GM18511 (cell line): ENCODE measurements at regions not wholly inside any gene's neighbourhood (a gene's known extent, or its start where the extent isn't known, plus 50 kb on each side); places are given as distances from the start of the nearest gene placed in this dataset.

Source experiments
- ATAC-seq: cut with Tn5 transposase; IDR thresholded peaks from one replicate; pipeline ENCODE4 v1.9.1; 2021; ENCODE audit warnings: mild to moderate bottlenecking, moderate library complexity; ENCODE audit not compliant: unreplicated experiment

GRCh38 chr7:85734823-85735222 is 548.0 kb upstream of the SEMA3D start:
- no peak for ATAC-seq

- no peak for ATAC-seq
These were observed 546.5 kb upstream of the SEMA3D start for GRCh38 chr7:85733169-85733915.

GRCh38 chr7:85730012-85730411 is 543.2 kb upstream of the SEMA3D start:
- no peak for ATAC-seq

- ATAC-seq, result no peak
These were observed 538.2 kb upstream of the SEMA3D start for GRCh38 chr7:85725026-85725425.

GRCh38 chr7:85719981-85720953 is 533.4 kb upstream of the SEMA3D start:
- no peak for ATAC-seq

GRCh38 chr7:85716353-85716752 is 529.5 kb upstream of the SEMA3D start:
- ATAC-seq, result no peak

GRCh38 chr7:85714951-85715350 is 528.1 kb upstream of the SEMA3D start:
- ATAC-seq, result no peak

- ATAC-seq, result peak; percentile 71
These were observed 527.3 kb upstream of the SEMA3D start for GRCh38 chr7:85714043-85714578.

GRCh38 chr7:85713171-85713570 is 526.3 kb upstream of the SEMA3D start:
- ATAC-seq, result no peak

- no peak for ATAC-seq
These were observed 525.0 kb upstream of the SEMA3D start for GRCh38 chr7:85711894-85712293.

GRCh38 chr7:85710960-85711359 is 524.1 kb upstream of the SEMA3D start:
- ATAC-seq, result no peak

GRCh38 chr7:85708221-85708620 is 521.4 kb upstream of the SEMA3D start:
- ATAC-seq, result no peak

GRCh38 chr7:85705076-85705475 is 518.2 kb upstream of the SEMA3D start:
- ATAC-seq, result no peak

GRCh38 chr7:85703251-85704010 is 516.6 kb upstream of the SEMA3D start:
- no peak for ATAC-seq

- ATAC-seq, result no peak
These were observed 515.5 kb upstream of the SEMA3D start for GRCh38 chr7:85702348-85702747.

GRCh38 chr7:85699482-85699881 is 512.6 kb upstream of the SEMA3D start:
- ATAC-seq, result no peak

GRCh38 chr7:85695533-85695932 is 508.7 kb upstream of the SEMA3D start:
- no peak for ATAC-seq

GRCh38 chr7:85695041-85695440 is 508.2 kb upstream of the SEMA3D start:
- ATAC-seq, result no peak

- ATAC-seq, result no peak
These were observed 506.5 kb upstream of the SEMA3D start for GRCh38 chr7:85693326-85693725.

GRCh38 chr7:85688712-85689111 is 501.9 kb upstream of the SEMA3D start:
- ATAC-seq, result no peak
